ENCODE measurements at regions not wholly inside any gene's neighbourhood (a gene's known extent, or its start where the extent isn't known, plus 50 kb on each side); places are given as distances from the start of the nearest gene placed in this dataset.

GRCh38 chr2:23237147-23237546, 147.8 kb upstream of the KLHL29 start:
- TF ChIP-seq CTCF (IDR thresholded peaks at IDR 0.05): no peak
- TF ChIP-seq EZH2 (IDR thresholded peaks at IDR 0.05): no peak
